HG03280 (cell line): ENCODE measurements at regions not wholly inside any gene's neighbourhood (a gene's known extent, or its start where the extent isn't known, plus 50 kb on each side); places are given as distances from the start of the nearest gene placed in this dataset.

Experiments
- ATAC-seq: cut with Tn5 transposase; IDR thresholded peaks from one replicate; pipeline ENCODE4 v1.9.1; 2021; ENCODE audit warnings: mild to moderate bottlenecking, moderate library complexity; ENCODE audit not compliant: unreplicated experiment

GRCh38 chr12:91566328-91567099 is 383.9 kb upstream of the DCN start:
- no peak for ATAC-seq

- no peak for ATAC-seq
Measured at GRCh38 chr12:91565846-91566245, 383.2 kb upstream of the DCN start.

GRCh38 chr12:91565246-91565645 is 382.6 kb upstream of the DCN start:
- no peak for ATAC-seq

- ATAC-seq = no peak
Measured at GRCh38 chr12:91563011-91563765, 380.6 kb upstream of the DCN start.

GRCh38 chr12:91562476-91562875 is 379.9 kb upstream of the DCN start:
- ATAC-seq = no peak

GRCh38 chr12:91561958-91562325 is 379.3 kb upstream of the DCN start:
- ATAC-seq = no peak

GRCh38 chr12:91561301-91561957 is 378.8 kb upstream of the DCN start:
- ATAC-seq = no peak

GRCh38 chr12:91556909-91557308 is 374.3 kb upstream of the DCN start:
- ATAC-seq = no peak

GRCh38 chr12:91555436-91556415 is 373.1 kb upstream of the DCN start:
- no peak for ATAC-seq

- no peak for ATAC-seq
Measured at GRCh38 chr12:91551927-91552326, 369.3 kb upstream of the DCN start.

- ATAC-seq = no peak
Measured at GRCh38 chr12:91551242-91551641, 368.6 kb upstream of the DCN start.

GRCh38 chr12:91542666-91543065 is 360.0 kb upstream of the DCN start:
- ATAC-seq = no peak

- no peak for ATAC-seq
Measured at GRCh38 chr12:91542067-91542466, 359.4 kb upstream of the DCN start.

- ATAC-seq = no peak
Measured at GRCh38 chr12:91538418-91538817, 355.8 kb upstream of the DCN start.

GRCh38 chr12:91533366-91533765 is 350.7 kb upstream of the DCN start:
- no peak for ATAC-seq

- no peak for ATAC-seq
Measured at GRCh38 chr12:91529829-91530228, 347.2 kb upstream of the DCN start.

GRCh38 chr12:91523831-91524230 is 341.2 kb upstream of the DCN start:
- ATAC-seq = no peak

- ATAC-seq = no peak
Measured at GRCh38 chr12:91516695-91517047, 334.1 kb upstream of the DCN start.

- ATAC-seq = no peak
Measured at GRCh38 chr12:91515944-91516694, 333.5 kb upstream of the DCN start.

GRCh38 chr12:91513313-91513712 is 330.7 kb upstream of the DCN start:
- no peak for ATAC-seq
